Choroid plexus epithelial cell (primary cell): ENCODE measurements at regions not wholly inside any gene's neighbourhood (a gene's known extent, or its start where the extent isn't known, plus 50 kb on each side); places are given as distances from the start of the nearest gene placed in this dataset.
A peak's percentile ranks its signal among the peaks of the same experiment; 100 is the strongest.
"Not testable (repeated sequence)": the region's sequence is repeated elsewhere in the genome, so short reads cannot be mapped to it uniquely, and the experiment has no call there.

Experiments used
- DNase-seq: peaks from one replicate; pipeline ENCODE4 v3.0.0-alpha.2; 2010; ENCODE audit warnings: low read depth
- H3K4me3 ChIP-seq: 2 replicates; pipeline ENCODE4 v1.5.1; 2011; ENCODE audit warnings: low read depth, mild to moderate bottlenecking, control low read depth, low read length, moderate library complexity
- CTCF ChIP-seq: conservative IDR thresholded peaks from 2 replicates; pipeline ENCODE4 v1.5.1; 2011; ENCODE audit warnings: low read depth, mild to moderate bottlenecking, control low read depth, inconsistent platforms, low read length, moderate library complexity

GRCh38 chr4:13994016-13994415 is 366.5 kb upstream of the BOD1L1 start:
- H3K4me3 ChIP-seq: no peak overlapping the region
- DNase-seq: no peak
- no peak for TF ChIP-seq CTCF

GRCh38 chr4:13998850-13999445 is 371.4 kb upstream of the BOD1L1 start:
- no peak for DNase-seq
- no peak overlapping the region for H3K4me3 ChIP-seq
- TF ChIP-seq CTCF: no peak

GRCh38 chr4:14000091-14000814 is 372.7 kb upstream of the BOD1L1 start:
- no peak for DNase-seq
- no peak for TF ChIP-seq CTCF
- no peak overlapping the region for H3K4me3 ChIP-seq

- not testable (repeated sequence) for DNase-seq, H3K4me3 ChIP-seq
Observed at GRCh38 chr4:14002331-14002730, 374.8 kb upstream of the BOD1L1 start.

GRCh38 chr4:14008494-14008893 is 381.0 kb upstream of the BOD1L1 start:
- no peak for DNase-seq

GRCh38 chr4:14018191-14018853 is 390.8 kb upstream of the BOD1L1 start:
- no peak for TF ChIP-seq CTCF
- DNase-seq: no peak
- H3K4me3 ChIP-seq: no peak overlapping the region

More at GRCh38 chr4:14008494-14008893, 381.0 kb upstream of the BOD1L1 start:
- H3K4me3 ChIP-seq: no peak overlapping the region
- TF ChIP-seq CTCF: no peak

GRCh38 chr4:14022456-14022855 is 394.9 kb upstream of the BOD1L1 start:
- DNase-seq: peak; percentile 74
- TF ChIP-seq CTCF: no peak
- no peak overlapping the region for H3K4me3 ChIP-seq
